H1 (cell line): ENCODE measurements at regions not wholly inside any gene's neighbourhood (a gene's known extent, or its start where the extent isn't known, plus 50 kb on each side); places are given as distances from the start of the nearest gene placed in this dataset.

Experiments used
- ASH2L ChIP-seq: fragments of 200-600, 300-600 bp; sonication (generic); IDR thresholded peaks from one replicate; pipeline ENCODE4 v1.7.1; 2017; ENCODE audit warnings: low read length
- CBX5 ChIP-seq: fragments of 300-800, 300-1000 bp; sonication (generic); IDR thresholded peaks from 2 replicates; pipeline ENCODE4 v1.7.1; 2016; ENCODE audit warnings: antibody characterized with exemption, low read length, low read depth
- CBX8 ChIP-seq: fragments of 300-800, 300-1000 bp; sonication (generic); IDR thresholded peaks from 2 replicates; pipeline ENCODE4 v1.7.1; 2016; ENCODE audit warnings: low read depth, low read length, borderline replicate concordance
- CREB1 ChIP-seq: IDR thresholded peaks from 2 replicates; pipeline ENCODE4 v1.6.1; 2012; ENCODE audit warnings: inconsistent platforms
- E2F6 ChIP-seq: IDR thresholded peaks from 2 replicates; pipeline ENCODE4 v1.6.1; 2012; ENCODE audit warnings: inconsistent platforms
- EGR1 ChIP-seq: IDR thresholded peaks from 2 replicates; pipeline ENCODE4 v1.6.1; 2011; ENCODE audit warnings: low read depth, low read length, borderline replicate concordance
- EP300 ChIP-seq, 2 experiments: IDR thresholded peaks; 1 replicate in 1 of 2; 2 replicates in 1 of 2; pipeline ENCODE4 v1.6.1; 2011 to 2012; ENCODE audit warnings: low read depth in 2 of 2, low read length in 2 of 2, mild to moderate bottlenecking in 2 of 2, borderline replicate concordance in 1 of 2, inconsistent platforms in 1 of 2, moderate library complexity in 1 of 2
- HDAC6 ChIP-seq: IDR thresholded peaks from one replicate; pipeline ENCODE4 v1.7.1; 2012; ENCODE audit warnings: low read depth, mild to moderate bottlenecking, inconsistent platforms, low read length, moderate library complexity
- NRF1 ChIP-seq: IDR thresholded peaks from 2 replicates; pipeline ENCODE4 v1.6.1; 2011; ENCODE audit warnings: mild to moderate bottlenecking, low read depth, low read length, improper control_type of control experiment
- POU5F1 ChIP-seq: IDR thresholded peaks from 2 replicates; pipeline ENCODE4 v1.6.1; 2011; ENCODE audit warnings: low read depth, mild to moderate bottlenecking, low read length, moderate library complexity
- RAD21 ChIP-seq, 2 experiments: IDR thresholded peaks in 1 of 2; conservative IDR thresholded peaks in 1 of 2; 2 replicates each; pipeline ENCODE4 v1.6.1; 2011; ENCODE audit warnings: low read depth in 2 of 2, low read length in 2 of 2, improper control_type of control experiment in 1 of 2, inconsistent platforms in 1 of 2, mild to moderate bottlenecking in 1 of 2, moderate library complexity in 1 of 2
- RFX5 ChIP-seq: IDR thresholded peaks from 2 replicates; pipeline ENCODE4 v1.6.1; 2011; ENCODE audit warnings: low read depth, low read length, improper control_type of control experiment, borderline replicate concordance
- SIN3A ChIP-seq, 2 experiments: IDR thresholded peaks in 1 of 2; conservative IDR thresholded peaks in 1 of 2; 2 replicates each; pipeline ENCODE4 v1.6.1; 2011 to 2012; ENCODE audit warnings: low read length in 2 of 2, improper control_type of control experiment in 1 of 2, low read depth in 1 of 2, mild to moderate bottlenecking in 1 of 2
- SP1 ChIP-seq: IDR thresholded peaks from 2 replicates; pipeline ENCODE4 v1.6.1; 2011; ENCODE audit warnings: low read depth, low read length
- SUZ12 ChIP-seq: fragments of 200-600 bp; sonication (generic); IDR thresholded peaks from 2 replicates; pipeline ENCODE4 v1.6.1; 2012; ENCODE audit warnings: mild to moderate bottlenecking, inconsistent platforms, low read length, moderate library complexity, mixed read lengths
- TCF12 ChIP-seq: IDR thresholded peaks from 2 replicates; pipeline ENCODE4 v1.6.1; 2011; ENCODE audit warnings: low read depth, mild to moderate bottlenecking, low read length
- TEAD4 ChIP-seq: IDR thresholded peaks from 2 replicates; pipeline ENCODE4 v1.6.1; 2012; ENCODE audit warnings: low read depth, low read length, inconsistent platforms, mixed read lengths
- YY1 ChIP-seq: IDR thresholded peaks from 2 replicates; pipeline ENCODE4 v1.6.1; 2011; ENCODE audit warnings: low read depth, mild to moderate bottlenecking, low read length

- peak; percentile 60; the same call in 1 of the 2 replicates for TF ChIP-seq POU5F1
- peak; percentile 70; the same call in 1 of the 2 replicates for TF ChIP-seq TEAD4
- TF ChIP-seq EP300 (IDR thresholded peaks at IDR 0.05; ENCODE audit: borderline replicate concordance in 1 of 2, low read depth in 2 of 2, low read length in 2 of 2): no peak
- peak; percentile 5; the same call in 1 of the 2 replicates for TF ChIP-seq SP1
- no peak for TF ChIP-seq CREB1
- no peak for TF ChIP-seq NRF1
- no peak for TF ChIP-seq TCF12
- TF ChIP-seq RAD21 (IDR thresholded peaks at IDR 0.05 in 1 of 2, conservative IDR thresholded peaks at IDR 0.05 in 1 of 2; ENCODE audit: low read depth in 2 of 2, low read length in 2 of 2): no peak
- TF ChIP-seq E2F6: no peak; the same call in 1 of the 2 replicates
- TF ChIP-seq RFX5: no peak
- TF ChIP-seq HDAC6: no peak
- no peak for TF ChIP-seq SIN3A (conservative IDR thresholded peaks at IDR 0.05 in 1 of 2, IDR thresholded peaks at IDR 0.05 in 1 of 2; ENCODE audit: low read depth in 1 of 2, low read length in 2 of 2)
- no peak for TF ChIP-seq SUZ12
- no peak for TF ChIP-seq EGR1
- TF ChIP-seq ASH2L: peak; percentile 87
- TF ChIP-seq YY1: peak; percentile 96
- TF ChIP-seq CBX8: no peak
- TF ChIP-seq CBX5: no peak
Measured at GRCh38 chr5:34475249-34475966, 180.7 kb upstream of the RAI14 start (continued).
